AG09309 (cell line): ENCODE measurements at regions not wholly inside any gene's neighbourhood (a gene's known extent, or its start where the extent isn't known, plus 50 kb on each side); places are given as distances from the start of the nearest gene placed in this dataset.

Experiments used
- DNase-seq: peaks from one replicate; pipeline ENCODE4 v3.0.0-alpha.2; 2010; ENCODE audit warnings: low read depth
- H3K4me3 ChIP-seq: 2 replicates; pipeline ENCODE4 v1.5.1; 2011; ENCODE audit warnings: mild to moderate bottlenecking, low read depth, low read length, moderate library complexity; ENCODE audit not compliant: control insufficient read depth
- CTCF ChIP-seq: IDR thresholded peaks from 2 replicates; pipeline ENCODE4 v1.5.1; 2011; ENCODE audit warnings: mild to moderate bottlenecking, low read depth, low read length, inconsistent platforms; ENCODE audit not compliant: insufficient read depth, control insufficient read depth; ENCODE audit errors: missing control alignments

- no peak for DNase-seq
- TF ChIP-seq CTCF, result no peak
- H3K4me3 ChIP-seq, result no peak overlapping the region
These were observed 300.2 kb downstream of the BAMBI start for GRCh38 chr10:28977518-28977917.

DNA sequence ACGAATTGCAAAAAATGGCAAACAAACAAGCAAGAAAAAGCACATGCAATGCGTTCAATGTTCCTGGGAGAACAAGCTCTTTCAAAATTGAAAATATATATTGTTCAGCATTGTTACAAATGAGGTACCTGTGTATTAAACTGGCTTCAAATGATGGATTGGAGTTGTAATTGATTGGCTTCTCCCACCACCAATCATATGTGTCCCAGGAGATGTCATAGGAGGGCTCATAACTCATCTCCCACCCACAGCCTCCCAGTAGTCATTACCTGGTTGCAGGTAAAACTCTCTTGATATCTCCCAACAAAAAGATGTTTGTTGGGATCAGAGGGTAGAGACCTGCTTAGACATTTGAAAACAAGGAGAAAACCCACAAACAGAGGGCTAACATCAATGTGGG, 302.9 kb downstream of the BAMBI start:
- no peak for TF ChIP-seq CTCF

DNA sequence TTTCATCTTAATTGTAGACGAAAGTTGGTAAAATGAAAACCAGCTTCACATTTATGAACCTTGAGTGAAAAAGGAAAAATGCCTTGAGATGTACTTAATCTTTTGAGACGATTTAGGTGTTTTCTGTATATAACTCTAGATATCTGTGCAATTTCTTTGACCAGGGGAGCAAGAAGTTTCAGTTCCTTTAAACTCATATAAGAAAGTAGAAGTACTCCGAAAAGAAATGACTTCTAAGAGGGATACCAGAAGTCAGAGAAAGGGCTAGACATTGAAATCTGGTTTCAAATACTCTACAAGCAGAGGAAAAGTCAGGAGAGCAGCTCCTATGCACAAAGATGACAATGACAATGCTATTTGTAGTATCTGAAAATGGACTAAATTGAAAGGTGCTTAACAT, 303.7 kb downstream of the BAMBI start:
- H3K4me3 ChIP-seq, result no peak overlapping the region
- TF ChIP-seq CTCF, result no peak
- DNase-seq, result no peak

More for the DNA sequence above, 302.9 kb downstream of the BAMBI start:
- DNase-seq, result no peak
- H3K4me3 ChIP-seq, result no peak overlapping the region

DNA sequence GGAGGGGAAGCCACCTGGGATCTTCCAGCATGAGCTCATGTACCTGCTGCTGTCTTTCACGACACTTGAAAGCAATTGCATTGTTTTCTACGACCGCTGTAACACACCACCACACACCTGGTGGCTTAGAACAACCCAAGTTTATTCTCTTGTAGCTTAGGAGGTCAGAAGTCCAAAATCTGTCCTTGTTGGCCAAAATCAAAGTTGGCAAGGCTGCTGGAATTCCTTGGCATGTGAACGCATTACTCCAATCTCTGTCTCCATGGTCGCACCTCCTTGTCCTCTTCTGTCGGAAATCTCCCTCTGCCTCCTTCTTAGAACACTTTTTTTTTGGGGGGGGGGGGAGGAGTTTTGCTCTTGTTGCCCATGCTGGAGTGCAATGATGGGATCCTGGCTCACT, 305.7 kb downstream of the BAMBI start:
- no peak overlapping the region for H3K4me3 ChIP-seq
- DNase-seq, result no peak
- no peak for TF ChIP-seq CTCF

DNA sequence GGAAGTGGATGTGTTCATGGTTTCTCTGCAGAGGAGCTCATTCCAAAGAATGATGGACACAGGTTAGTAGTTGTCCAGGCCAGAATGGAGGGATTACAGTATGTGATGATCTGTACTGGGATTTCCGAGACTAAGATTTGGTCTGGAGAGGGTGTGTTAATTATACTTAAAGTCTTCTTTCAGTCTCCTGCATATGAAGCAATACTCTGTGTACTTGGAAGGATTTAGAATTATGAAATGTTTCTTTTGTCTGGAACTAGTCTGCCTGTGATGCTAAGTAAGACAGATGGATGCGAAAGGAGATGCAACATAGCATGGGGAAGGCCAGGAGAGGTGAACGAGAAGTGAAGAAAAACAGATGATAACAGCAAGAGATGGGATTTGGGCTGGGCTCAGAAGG, 305.1 kb upstream of the LYZL1 start:
- no peak for TF ChIP-seq CTCF
- no peak overlapping the region for H3K4me3 ChIP-seq
- DNase-seq, result no peak

GRCh38 chr10:28984431-28984830, 304.4 kb upstream of the LYZL1 start:
- no peak for TF ChIP-seq CTCF
- peak; percentile 72 for DNase-seq
- H3K4me3 ChIP-seq, result no peak overlapping the region
